Astrocyte (in vitro differentiated cells and primary cell): ENCODE measurements at regions not wholly inside any gene's neighbourhood (a gene's known extent, or its start where the extent isn't known, plus 50 kb on each side); places are given as distances from the start of the nearest gene placed in this dataset.

Source experiments
- DNase-seq: peaks from one replicate; pipeline ENCODE4 v3.0.0-alpha.2; 2010; ENCODE audit warnings: low read depth
- FAIRE-seq: peaks from 2 replicates; lab custom pipeline; 2011; peaks lifted over from hg19 to GRCh38; lab: Jason Lieb, UNC
- H2AFZ ChIP-seq: 2 replicates; pipeline ENCODE4 v1.6.0; 2012; ENCODE audit warnings: low read depth, low read length, inconsistent platforms
- H3K27ac ChIP-seq: 2 replicates; pipeline ENCODE4 v1.5.1; 2011; ENCODE audit warnings: low read depth, low read length, inconsistent platforms
- H3K27me3 ChIP-seq: 2 replicates; pipeline ENCODE4 v1.6.0; 2011; ENCODE audit warnings: low read length, inconsistent platforms; ENCODE audit not compliant: insufficient read depth
- H3K36me3 ChIP-seq: 2 replicates; pipeline ENCODE4 v1.5.1; 2011; ENCODE audit warnings: low read length, inconsistent platforms; ENCODE audit not compliant: insufficient read depth
- H3K4me1 ChIP-seq: 2 replicates; pipeline ENCODE4 v1.5.1; 2011; ENCODE audit warnings: low read length, inconsistent platforms; ENCODE audit not compliant: insufficient read depth
- H3K4me2 ChIP-seq: 2 replicates; pipeline ENCODE4 v1.6.0; 2012; ENCODE audit warnings: low read length, inconsistent platforms
- H3K4me3 ChIP-seq: 2 replicates; pipeline ENCODE4 v1.5.1; 2011; ENCODE audit warnings: low read depth, mild to moderate bottlenecking, low read length, inconsistent platforms; ENCODE audit not compliant: insufficient read depth
- H3K79me2 ChIP-seq: 2 replicates; pipeline ENCODE4 v1.6.0; 2012; ENCODE audit warnings: mild to moderate bottlenecking, low read length, inconsistent platforms; ENCODE audit not compliant: insufficient read depth
- H3K9ac ChIP-seq: 2 replicates; pipeline ENCODE4 v1.6.0; 2012; ENCODE audit warnings: mild to moderate bottlenecking, low read length, inconsistent platforms
- H3K9me3 ChIP-seq: 2 replicates; pipeline ENCODE4 v1.5.1; 2012; ENCODE audit warnings: low read depth, mild to moderate bottlenecking, low read length, inconsistent platforms; ENCODE audit not compliant: insufficient read depth
- H4K20me1 ChIP-seq: 2 replicates; pipeline ENCODE4 v1.6.0; 2012; ENCODE audit warnings: low read length, inconsistent platforms; ENCODE audit not compliant: insufficient read depth
- H3K27ac Mint-ChIP-seq: one replicate; pipeline ENCODE4 v1.8.0; 2021; ENCODE audit warnings: mild to moderate bottlenecking, mixed read lengths; ENCODE audit not compliant: unreplicated experiment
- H3K27me3 Mint-ChIP-seq: one replicate; pipeline ENCODE4 v1.8.0; 2021; ENCODE audit warnings: low read depth, mixed read lengths; ENCODE audit not compliant: unreplicated experiment
- H3K36me3 Mint-ChIP-seq: one replicate; pipeline ENCODE4 v1.8.0; 2021; ENCODE audit warnings: low read depth, mixed read lengths; ENCODE audit not compliant: unreplicated experiment
- H3K4me1 Mint-ChIP-seq: one replicate; pipeline ENCODE4 v1.8.0; 2021; ENCODE audit warnings: low read depth, mixed read lengths; ENCODE audit not compliant: unreplicated experiment
- H3K4me3 Mint-ChIP-seq: one replicate; pipeline ENCODE4 v1.8.0; 2021; ENCODE audit warnings: mild to moderate bottlenecking, moderate library complexity, mixed read lengths; ENCODE audit not compliant: unreplicated experiment
- H3K9me3 Mint-ChIP-seq: one replicate; pipeline ENCODE4 v1.8.0; 2021; ENCODE audit warnings: mild to moderate bottlenecking, mixed read lengths; ENCODE audit not compliant: unreplicated experiment
- EZH2 ChIP-seq: IDR thresholded peaks from 2 replicates; pipeline ENCODE4 v1.6.1; 2012; ENCODE audit warnings: mild to moderate bottlenecking, low read length, inconsistent platforms; ENCODE audit not compliant: insufficient read depth
- TF ChIP-seq, protein P1 (sequence below): IDR thresholded peaks from 2 replicates; pipeline ENCODE4 v1.5.1; 2011; ENCODE audit warnings: low read depth, mild to moderate bottlenecking, inconsistent platforms, low read length, moderate library complexity; ENCODE audit not compliant: insufficient read depth

DNA sequence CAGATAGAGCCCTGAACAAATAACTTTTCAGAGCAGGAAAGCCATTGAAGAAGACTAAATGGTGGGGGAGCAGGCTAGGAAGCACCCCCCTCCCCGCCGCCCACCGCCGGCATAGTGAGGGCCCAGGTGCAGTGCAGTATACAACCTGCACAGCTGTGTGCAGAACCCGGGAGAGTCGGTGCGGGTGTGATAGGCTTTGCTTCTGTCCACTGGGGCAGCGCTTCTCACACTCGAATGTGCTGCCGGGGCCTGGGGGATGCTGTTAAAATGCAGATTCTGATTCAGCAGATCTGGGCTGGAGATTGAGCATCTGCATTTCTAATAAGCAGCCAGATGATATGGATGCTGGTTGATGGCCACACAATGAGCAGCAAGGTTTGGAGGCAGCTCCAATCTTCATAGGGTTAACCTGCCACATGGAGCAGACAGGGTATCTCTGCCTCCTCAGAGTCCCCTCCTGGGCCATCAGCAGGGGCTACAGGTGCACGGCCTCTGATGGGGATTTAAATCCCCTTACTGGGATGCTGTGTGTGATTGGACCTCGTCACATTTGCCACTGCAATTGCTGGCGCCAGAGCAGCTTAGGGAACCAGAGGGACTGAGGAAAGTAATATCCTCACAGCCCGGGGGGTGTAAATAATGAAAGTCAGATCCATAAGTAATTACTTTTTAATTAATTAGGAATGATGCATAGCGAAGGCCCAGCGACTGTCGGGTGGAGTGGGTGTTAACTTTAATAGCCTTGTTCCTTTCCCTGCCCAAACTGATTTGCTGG, 172.0 kb upstream of the RPL38 start:
- Mint-ChIP-seq H3K4me3 (no peak overlapping the region), H3K27ac (no peak overlapping the region), H3K36me3 (no peaks in the 10 kb centered on the region), H3K4me1 (no peaks in the 10 kb centered on the region), H3K27me3 (peaks cover 74% of the 10 kb centered on the region), H3K9me3 (peaks cover 1% of the 10 kb centered on the region)
- H3K4me3 ChIP-seq = no peak overlapping the region
- no peaks in the 10 kb centered on the region for H4K20me1 ChIP-seq
- H3K36me3 ChIP-seq = no peaks in the 10 kb centered on the region
- no peak overlapping the region for H3K4me2 ChIP-seq
- H3K27me3 ChIP-seq = no peaks in the 10 kb centered on the region
- TF ChIP-seq EZH2 = no peak
- TF ChIP-seq, protein P1, sequence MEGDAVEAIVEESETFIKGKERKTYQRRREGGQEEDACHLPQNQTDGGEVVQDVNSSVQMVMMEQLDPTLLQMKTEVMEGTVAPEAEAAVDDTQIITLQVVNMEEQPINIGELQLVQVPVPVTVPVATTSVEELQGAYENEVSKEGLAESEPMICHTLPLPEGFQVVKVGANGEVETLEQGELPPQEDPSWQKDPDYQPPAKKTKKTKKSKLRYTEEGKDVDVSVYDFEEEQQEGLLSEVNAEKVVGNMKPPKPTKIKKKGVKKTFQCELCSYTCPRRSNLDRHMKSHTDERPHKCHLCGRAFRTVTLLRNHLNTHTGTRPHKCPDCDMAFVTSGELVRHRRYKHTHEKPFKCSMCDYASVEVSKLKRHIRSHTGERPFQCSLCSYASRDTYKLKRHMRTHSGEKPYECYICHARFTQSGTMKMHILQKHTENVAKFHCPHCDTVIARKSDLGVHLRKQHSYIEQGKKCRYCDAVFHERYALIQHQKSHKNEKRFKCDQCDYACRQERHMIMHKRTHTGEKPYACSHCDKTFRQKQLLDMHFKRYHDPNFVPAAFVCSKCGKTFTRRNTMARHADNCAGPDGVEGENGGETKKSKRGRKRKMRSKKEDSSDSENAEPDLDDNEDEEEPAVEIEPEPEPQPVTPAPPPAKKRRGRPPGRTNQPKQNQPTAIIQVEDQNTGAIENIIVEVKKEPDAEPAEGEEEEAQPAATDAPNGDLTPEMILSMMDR = no peak
- no peak for DNase-seq
- H3K9ac ChIP-seq = no peak overlapping the region
- FAIRE-seq = no peak
- no peak overlapping the region for H3K27ac ChIP-seq
- no peak overlapping the region for H2AFZ ChIP-seq
- H3K79me2 ChIP-seq = no peaks in the 10 kb centered on the region
- H3K9me3 ChIP-seq = no peaks in the 10 kb centered on the region
- H3K4me1 ChIP-seq = no peaks in the 10 kb centered on the region

DNA sequence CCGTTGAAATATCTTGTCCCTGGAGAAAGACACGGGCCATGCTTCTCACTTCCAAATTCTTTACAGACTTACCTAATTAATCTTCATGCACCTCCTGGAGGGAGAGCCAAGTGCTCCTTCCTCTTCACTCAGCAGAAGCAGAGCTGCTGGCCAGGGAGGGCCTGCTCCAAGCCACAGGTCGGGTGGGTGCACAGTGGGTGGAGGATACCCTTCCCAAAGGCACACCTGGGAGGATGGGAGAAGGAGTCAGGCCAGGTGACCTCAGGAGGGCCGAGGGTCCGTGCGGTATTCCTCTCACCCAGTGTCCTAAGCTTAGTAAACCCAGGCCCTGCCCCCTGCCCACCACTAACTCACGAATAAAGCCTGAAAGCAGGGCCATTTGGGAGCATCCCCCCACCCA, 171.3 kb upstream of the RPL38 start:
- no peak for FAIRE-seq
- Mint-ChIP-seq H3K4me1 (peaks cover 4% of the 10 kb centered on the region), H3K27me3 (peaks cover 71% of the 10 kb centered on the region), H3K27ac (no peak overlapping the region), H3K9me3 (peaks cover 1% of the 10 kb centered on the region), H3K4me3 (no peak overlapping the region), H3K36me3 (no peaks in the 10 kb centered on the region)
- Histone ChIP-seq H4K20me1 (no peaks in the 10 kb centered on the region), H3K4me3 (no peak overlapping the region), H3K27ac (no peak overlapping the region), H3K9me3 (no peaks in the 10 kb centered on the region), H3K36me3 (no peaks in the 10 kb centered on the region), H3K4me2 (no peak overlapping the region), H3K4me1 (no peaks in the 10 kb centered on the region), H3K79me2 (no peaks in the 10 kb centered on the region), H3K27me3 (no peaks in the 10 kb centered on the region), H3K9ac (no peak overlapping the region), H2AFZ (no peak overlapping the region)
- no peak for DNase-seq
- TF ChIP-seq EZH2 = no peak
- TF ChIP-seq, protein P1 = no peak

DNA sequence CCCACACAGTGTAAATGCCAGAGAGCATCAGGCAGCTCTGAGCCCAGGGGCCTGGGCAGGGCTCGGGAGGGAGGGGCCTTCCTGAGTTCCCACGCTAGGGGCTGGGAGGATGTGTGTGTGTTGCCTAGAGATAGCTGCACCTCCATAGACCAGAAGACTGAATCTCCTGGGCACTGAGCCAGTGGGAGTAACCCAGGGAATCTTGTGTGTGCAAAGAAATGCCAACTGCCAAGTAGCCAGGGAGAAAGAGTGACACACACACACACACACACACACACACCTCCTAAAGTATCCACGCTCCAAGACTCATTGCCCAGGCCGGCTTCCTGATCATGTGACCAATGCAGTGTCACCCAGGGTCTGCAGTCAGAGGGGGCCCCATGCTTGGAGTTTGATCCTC, 166.2 kb upstream of the RPL38 start:
- H3K27ac ChIP-seq = no peak overlapping the region
- Mint-ChIP-seq H3K27ac (no peak overlapping the region), H3K4me1 (peaks cover 5% of the 10 kb centered on the region), H3K36me3 (no peaks in the 10 kb centered on the region), H3K27me3 (peaks cover 33% of the 10 kb centered on the region), H3K9me3 (no peaks in the 10 kb centered on the region), H3K4me3 (no peak overlapping the region)
- no peaks in the 10 kb centered on the region for H3K9me3 ChIP-seq
- no peaks in the 10 kb centered on the region for H3K27me3 ChIP-seq
- H3K4me3 ChIP-seq = no peak overlapping the region
- no peak for TF ChIP-seq EZH2
- TF ChIP-seq, protein P1 = no peak
- no peak overlapping the region for H3K9ac ChIP-seq
- H4K20me1 ChIP-seq = no peaks in the 10 kb centered on the region
- no peaks in the 10 kb centered on the region for H3K36me3 ChIP-seq
- H3K79me2 ChIP-seq = no peaks in the 10 kb centered on the region
- no peak overlapping the region for H3K4me2 ChIP-seq
- FAIRE-seq (no peak), DNase-seq (no peak)
- no peak overlapping the region for H2AFZ ChIP-seq
- peaks cover under 1% of the 10 kb centered on the region for H3K4me1 ChIP-seq
